Stimulated activated CD4-positive, alpha-beta T cell treated with anti-CD3 and anti-CD28 coated beads, Interleukin-4, amount 100 ng/mL, for 4 hours (primary cell): ENCODE measurements at regions not wholly inside any gene's neighbourhood (a gene's known extent, or its start where the extent isn't known, plus 50 kb on each side); places are given as distances from the start of the nearest gene placed in this dataset.

Experiments used
- DNase-seq, 2 experiments: peaks; one replicate each; pipeline ENCODE4 v3.0.0-alpha.2; 2020

DNA sequence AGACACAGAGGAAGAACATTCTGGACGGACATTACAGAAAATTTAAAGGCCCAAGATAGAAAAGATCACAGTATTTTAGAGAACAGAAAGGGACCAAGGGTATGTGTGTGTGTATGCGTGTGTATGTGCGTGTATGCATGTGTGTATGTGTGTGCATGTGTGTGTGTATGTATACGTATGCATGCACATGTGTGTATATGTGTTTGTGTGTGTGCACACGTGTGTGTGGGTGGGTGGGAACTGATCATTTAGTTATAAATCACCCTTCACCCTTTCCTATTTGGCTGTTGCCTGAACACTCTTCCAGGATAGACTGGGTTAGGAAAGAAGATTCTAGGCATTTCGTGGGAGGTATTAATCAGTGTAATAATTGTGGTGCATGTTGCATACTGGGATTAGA lies 634.4 kb downstream of the DHX35 start:
- DNase-seq = no peak

DNA sequence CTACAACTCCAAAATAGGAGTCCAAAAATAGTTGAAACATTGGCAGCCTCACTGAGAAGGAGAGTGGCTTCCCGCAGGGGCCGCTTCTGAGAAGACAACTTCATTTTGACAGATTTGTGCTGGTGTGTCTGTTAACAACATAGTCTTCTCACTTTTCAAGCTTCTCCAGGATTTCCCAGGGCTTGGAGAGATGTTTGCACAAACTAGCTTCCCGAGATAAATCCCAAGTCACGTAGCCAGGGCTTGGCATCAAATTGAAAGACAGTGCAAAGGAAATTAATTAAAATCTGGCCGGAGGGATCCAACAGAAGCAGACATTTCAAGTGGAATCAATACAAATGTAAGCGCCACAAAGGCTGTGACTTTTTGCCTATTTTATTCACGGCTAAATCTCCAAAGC lies 630.2 kb downstream of the DHX35 start:
- DNase-seq = no peak

DNA sequence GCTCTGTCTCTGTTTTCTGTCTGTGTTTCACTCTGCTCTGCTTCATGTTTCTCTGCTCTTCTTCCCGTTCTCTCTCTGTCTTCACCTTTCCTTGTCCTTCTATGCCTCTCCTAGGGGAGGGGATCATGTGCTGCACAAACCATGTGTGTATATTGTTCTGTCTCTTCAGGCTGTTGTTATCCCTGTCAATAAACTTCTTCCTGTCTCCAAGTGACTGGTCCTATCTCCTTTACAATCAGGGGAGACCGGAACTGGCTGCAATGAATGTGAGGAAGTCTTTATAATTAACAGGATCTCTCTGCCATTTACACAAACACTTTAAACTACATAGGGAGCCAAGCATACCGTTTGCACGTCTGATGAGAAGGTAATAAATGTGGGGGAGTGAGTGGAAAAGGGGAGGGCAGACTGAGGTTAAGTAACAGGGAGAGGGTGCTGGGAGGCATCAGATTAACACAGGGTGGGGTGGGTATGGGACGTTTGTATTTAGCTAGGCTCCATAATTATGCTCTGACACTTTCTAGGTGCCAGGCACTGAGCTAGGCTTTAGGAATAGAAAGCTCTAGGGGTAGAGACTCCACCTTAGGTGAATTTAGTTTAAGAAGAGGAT lies 626.1 kb downstream of the DHX35 start:
- DNase-seq = no peak

DNA sequence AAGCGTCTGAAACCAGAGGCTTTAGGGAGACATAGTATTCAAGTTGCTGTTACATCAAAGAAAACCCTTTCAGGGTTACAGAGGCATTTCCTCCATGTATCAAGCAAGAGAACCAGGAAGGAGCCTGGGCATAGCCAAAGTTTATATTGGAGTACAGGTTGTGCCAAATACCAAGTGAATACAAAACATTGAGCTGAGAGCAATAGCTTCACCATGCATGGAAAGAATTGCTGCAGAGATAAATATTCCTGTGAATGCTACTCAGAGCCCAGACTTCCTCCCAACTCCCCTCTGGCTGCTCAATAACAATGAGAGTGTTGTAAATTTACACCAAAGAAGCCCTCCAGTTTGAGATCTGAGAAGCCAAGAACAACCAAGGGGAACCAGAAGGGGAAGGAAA lies 618.9 kb downstream of the DHX35 start:
- no peak for DNase-seq

DNA sequence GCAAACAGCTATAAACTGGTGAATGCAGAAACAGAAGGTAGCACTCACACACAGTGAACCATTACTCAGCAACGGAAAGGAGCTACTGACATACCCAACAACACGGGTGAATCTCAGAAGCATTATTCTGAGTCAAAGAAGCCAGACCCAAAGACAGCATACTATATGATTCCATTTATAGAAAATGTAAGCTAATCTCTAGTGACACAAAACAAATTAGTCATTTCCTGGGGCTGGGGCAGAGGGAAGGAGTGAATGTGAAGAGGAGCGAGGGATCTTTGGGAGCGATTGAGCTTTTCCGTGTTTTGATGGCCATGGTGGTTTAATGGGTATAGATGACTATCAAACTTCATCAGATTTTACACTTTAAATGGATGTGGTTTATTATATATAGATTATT lies 614.6 kb downstream of the DHX35 start:
- DNase-seq = no peak

DNA sequence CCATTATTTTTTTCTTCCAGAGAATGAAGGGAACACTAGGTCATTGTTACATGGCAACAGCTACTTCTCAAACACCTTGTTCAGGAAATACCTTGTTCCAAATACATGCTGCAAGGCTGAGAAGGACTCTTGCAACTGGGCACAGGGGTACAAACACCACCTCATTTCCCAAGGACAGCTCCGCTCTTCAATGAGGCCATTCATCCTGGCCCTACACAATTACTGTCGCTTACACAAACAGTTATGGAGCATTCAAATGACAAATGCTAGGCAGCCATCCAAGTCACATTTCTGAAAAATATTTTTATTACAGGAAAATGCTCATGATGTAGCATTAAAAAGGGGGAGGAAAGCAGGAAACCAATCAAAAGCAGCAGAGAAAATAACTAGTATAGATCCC lies 611.9 kb downstream of the DHX35 start:
- no peak for DNase-seq

DNA sequence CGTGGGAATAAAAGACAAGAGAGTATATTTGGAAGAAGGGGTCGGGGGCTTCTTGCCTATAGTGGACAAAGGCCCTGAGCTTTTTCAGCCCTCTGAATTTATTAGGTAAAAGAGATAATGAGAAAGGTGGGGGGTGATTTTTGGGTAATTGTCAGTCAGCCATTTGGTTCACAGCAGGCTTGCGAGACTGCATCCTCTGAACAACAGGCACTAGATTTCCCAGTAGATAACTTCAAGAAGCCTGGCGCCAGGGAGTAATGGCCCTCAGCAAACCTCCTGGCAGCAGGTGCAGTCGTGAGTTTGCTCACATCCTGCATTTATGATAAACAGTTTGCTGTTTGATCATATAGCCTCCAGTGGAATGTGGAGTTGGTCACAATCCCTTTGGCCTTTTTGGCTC lies 609.0 kb downstream of the DHX35 start:
- no peak for DNase-seq

DNA sequence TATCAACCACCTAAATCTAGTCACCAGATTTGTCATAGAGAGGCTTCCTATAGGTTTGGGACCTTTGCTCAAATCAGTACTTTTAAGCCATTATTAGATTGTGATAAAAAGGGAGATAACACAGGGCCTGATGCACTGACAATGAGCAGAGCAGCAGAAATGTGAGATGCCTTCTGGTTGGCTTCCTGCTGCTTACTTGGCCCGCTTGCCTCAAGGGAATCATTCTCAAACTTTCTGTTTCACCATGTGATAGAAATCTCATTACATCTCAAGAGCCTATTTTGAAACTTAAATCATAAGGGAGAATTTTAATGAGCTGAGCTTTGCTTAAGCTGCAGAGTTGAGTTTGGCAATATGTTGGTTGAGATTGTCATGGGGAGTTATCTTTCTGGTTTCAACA lies 606.0 kb downstream of the DHX35 start:
- DNase-seq = no peak

DNA sequence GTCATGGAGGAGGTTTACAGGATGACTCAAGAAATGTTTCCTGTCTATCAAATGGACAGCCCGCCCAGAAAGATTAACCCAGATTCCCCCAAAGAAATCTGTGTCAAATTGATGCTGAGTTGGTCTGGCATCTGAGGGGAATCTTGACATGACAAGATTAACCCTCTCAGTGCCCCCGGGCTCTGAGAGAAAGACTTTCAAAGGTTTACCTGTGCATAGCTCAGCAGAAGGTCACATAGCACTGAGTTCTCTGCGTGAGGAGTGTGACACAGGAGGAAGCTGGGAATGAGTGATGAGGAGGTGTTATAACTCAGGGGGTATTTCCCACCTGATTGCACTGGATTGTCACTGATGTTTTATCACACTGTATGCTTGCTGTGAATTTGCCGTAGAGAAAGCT lies 601.2 kb downstream of the DHX35 start:
- DNase-seq = no peak

DNA sequence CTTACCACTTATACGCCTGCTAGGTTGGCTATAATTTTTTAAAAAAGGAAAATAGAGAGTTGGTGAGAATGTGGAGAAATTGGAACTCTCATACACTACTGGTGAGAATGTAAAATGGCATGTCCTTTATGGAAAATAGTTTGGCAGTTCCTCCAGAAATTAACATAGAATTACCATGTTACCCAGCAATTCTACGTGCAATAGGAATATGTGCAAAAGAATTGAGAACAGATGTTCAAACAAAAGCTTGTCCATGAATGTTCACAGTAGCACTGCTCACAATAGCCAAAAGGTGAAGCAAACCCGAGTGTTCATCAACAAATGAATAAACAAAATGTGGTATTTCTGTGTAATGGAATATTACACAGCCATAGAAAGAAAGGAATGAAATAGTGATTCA lies 592.2 kb downstream of the DHX35 start:
- no peak for DNase-seq

DNA sequence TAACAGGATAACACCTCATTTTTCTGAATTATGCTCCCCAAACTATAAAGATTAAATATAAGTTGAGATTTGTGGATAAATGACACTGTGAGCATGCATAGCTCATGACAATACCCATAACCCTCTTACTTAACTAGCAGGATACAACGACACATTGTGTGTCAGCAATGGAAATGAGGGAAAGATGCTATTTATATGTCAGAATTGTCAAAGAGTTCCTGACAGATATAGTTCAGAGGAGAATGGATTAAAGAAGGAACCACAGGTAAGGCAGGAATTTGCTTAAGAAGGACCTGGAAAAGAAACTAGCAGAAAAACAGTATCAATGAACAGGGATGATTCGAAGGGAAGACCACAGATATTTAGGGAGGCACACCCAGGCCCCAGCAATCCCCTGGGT lies 591.0 kb downstream of the DHX35 start:
- DNase-seq = no peak

DNA sequence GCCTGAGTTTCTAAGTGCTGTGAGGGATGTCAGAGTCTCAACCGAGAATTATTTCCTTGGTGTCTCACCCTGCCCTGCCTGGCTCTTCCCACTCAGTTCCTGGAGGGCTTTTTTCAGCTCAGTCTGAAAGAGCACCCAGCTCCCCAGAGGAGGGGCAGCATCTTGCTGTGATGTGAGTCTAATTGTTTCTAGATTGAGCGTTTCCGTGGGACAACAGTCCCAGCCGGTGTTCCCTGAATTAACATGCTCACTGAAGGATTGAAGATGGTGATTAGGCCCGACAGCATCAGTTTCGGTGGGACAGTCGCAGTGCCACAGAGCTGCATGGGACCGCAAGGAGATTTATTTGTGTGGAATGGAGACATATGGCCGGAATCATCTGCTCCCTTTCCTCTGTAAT lies 587.6 kb downstream of the DHX35 start:
- DNase-seq = no peak

DNA sequence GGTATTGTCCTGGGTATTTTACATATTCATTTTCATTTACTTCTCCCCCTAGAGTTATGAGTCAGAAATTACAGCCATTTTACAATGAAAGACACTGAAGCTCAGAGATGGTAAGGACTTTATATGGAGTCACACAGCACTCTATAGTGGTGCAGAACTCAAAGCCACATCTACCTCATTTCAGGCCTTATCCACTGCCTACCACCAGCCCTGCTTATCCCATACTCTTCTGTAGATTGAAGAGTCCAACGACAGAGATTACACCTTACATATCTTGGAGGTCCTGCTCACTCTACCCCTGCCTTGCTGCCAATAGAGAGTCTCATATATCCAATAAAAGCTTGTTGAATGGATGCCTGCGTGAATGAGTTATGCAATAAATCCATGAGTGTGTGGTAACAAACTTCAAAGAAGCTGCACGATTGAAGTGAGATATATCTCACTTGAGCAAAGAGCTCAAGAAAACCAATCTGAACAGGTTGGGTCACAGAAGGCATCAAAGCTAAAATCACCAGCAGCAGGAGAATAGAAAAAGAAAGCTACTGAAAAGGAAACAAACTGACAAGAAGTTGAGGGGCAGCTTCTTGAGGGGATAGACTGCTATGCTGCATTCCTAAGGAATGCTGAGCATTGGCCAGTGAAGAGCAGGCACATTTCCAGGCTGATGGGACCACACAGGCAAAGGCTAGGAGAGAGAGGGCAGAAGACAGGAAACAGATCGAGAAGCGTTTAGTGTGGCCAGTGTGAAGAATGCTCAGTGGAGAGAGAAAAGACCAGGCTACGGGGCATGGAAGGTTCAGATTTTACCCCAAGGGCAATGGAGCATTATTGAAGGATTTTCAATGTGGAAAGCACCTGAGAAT lies 585.6 kb downstream of the DHX35 start:
- DNase-seq = no peak

DNA sequence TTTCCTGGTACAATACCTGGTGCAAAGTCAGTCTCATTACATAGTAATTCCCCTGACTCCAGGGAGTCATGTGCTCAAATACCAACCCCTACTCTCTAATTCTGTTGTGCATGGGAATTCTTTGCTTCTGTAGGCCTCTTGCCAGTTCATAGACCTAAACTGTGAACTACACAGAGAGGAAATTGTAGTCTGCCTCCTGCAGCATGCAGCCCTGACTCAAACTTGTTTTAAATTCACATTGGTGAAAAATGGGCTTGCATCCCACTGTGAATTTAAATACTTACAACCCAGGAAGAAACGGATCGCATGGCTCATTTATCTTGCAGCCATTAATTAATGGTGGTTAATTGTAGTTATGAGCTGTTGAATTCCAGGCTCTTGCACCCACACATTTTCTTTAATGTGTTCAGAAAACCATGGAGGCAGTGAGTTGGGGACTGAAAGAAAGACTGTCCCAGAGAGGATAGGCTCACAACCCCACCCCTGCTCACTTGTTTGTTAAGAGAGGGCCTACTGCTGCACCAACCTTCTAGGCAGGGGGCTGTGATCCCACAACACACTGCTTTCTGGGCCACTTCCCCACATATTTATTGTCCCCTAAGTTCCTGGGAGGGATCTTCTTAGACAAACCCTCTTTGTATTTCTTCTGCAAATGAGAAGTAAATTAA lies 579.1 kb downstream of the DHX35 start:
- no peak for DNase-seq

DNA sequence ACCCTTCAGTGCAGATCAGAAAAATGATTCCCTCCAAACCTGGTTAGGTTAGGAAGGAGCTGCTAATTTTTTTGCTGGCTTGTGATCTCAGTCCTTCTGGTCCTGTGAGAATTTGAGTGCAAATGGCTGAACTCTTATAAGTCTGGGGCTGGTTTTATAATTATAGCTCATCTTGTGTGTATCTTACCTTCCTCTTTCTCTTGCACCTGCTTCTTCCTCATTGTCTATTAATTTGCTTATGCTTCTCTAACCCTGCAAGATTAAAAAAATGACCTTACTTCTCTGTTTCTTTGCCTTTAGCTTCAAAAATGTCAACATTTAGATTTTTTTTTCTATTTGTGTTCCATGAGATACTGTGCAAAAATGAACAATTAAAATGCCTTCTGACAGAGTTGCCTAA lies 576.2 kb downstream of the DHX35 start:
- DNase-seq = no peak

DNA sequence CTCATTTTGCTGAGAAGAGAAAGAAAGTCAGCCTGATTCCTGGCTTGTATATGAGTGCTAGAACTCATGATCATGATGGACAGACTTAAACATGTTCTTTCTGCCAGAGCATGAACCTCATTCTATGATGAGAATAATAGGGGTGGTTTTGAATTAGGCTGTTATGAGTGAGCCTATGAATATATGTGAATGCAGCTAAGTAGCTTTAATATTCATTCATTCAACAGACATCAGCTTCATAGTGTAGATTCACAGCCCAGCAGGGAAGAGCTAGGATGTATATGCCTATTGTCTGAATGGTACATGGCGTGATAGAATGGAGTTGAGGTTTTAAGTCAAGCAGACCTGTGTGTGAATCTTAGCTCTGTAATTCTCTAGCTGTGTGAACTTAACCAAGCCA lies 573.2 kb downstream of the DHX35 start:
- no peak for DNase-seq

DNA sequence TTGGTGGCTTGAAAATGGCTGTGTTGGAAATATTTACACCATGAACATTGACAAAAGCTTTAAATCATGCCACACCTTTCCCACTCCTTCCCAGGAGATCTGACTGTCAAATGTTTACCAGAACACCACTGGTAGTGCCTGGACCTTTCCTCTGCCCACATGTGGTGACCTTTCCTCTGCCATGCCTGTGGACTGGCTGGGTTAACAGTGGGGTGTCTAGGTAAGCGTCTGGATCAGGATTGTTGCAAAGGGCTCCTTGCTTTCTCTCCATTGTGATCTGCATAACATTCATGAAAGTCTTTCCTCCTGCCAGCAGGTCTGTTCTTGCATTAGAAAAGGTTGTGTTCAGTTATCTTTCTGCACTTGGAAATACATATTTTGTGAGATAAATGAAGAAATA lies 572.7 kb downstream of the DHX35 start:
- no peak for DNase-seq

DNA sequence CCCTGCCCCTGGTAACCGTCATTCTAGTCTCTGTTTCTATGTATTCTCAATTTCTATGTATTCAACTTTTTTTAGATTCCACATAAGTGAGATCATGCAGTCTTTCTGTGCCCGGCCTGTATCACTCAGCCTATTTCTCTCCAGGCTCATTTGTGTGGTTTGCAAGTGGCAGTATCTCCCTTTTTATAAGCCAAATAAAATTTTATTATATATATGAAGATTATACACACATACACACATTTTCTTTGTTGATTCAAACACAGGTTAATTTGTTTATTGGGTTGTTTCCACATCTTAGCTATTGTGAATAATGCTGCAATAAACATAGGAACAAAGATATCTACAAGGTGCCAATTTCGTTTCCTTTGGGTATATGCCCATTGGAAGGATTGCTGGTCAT lies 571.7 kb downstream of the DHX35 start:
- DNase-seq = no peak

DNA sequence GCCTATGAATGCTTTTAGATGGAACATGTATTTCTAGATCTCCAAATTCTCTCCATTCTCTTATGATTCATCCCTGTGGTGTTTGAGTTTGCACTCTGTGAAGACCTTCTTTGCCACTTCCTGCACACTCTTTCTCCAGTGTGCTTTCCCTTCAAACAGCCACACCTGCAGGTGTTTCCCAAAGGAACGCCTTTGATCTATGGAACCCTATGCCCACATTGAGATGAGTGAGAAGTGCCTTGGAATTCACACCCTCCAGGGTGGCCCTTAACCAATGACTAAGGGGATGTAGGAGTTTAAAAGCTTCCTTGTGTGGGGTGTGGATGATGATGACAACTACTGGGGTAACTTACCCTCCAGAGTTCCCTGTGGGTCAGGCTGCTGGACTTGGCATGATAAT lies 570.1 kb downstream of the DHX35 start:
- DNase-seq = no peak

DNA sequence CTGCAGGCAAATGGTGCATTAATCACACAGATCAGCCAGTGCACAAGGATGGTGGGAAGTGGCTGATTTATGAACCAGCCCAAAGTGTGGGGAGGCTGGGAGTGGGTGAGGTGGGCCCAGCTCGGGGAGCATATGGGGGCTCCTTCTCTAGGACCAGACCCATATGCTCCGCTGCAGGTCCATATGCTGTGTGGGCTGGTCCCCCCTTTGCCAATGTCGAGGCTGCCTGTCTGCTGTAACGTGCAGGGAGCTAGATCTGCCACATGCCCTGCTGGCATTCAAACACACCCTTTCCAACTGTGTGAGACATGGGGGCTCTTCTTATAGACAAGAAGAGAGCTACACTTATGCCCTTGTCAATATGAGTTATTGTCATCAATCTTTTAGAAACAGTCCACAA lies 566.3 kb downstream of the DHX35 start:
- no peak for DNase-seq

DNA sequence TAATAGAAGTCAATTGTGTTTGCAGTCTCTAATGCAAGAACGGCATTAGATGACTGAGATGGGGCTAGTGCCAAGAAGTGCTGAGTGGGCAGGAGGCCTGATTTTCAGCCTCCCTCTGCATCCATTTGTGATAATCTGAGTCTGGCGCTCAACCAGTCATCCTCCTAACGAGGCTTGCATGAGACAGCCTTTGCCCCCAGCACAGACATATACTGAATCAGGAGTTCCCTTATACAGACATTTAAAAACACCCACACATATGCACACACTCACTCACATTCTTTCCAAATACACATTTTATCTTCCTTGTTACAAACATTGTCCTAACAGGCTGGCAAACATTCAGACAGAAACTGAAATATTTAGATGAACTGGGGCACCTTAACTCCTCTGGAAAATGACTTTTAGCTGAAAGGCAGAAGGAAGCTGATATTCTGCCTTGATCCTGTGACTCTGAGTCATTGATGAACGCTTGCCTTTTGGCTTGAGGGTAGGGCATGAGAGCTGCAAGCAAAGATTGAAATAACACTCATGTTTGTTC lies 562.3 kb downstream of the DHX35 start:
- DNase-seq = no peak

DNA sequence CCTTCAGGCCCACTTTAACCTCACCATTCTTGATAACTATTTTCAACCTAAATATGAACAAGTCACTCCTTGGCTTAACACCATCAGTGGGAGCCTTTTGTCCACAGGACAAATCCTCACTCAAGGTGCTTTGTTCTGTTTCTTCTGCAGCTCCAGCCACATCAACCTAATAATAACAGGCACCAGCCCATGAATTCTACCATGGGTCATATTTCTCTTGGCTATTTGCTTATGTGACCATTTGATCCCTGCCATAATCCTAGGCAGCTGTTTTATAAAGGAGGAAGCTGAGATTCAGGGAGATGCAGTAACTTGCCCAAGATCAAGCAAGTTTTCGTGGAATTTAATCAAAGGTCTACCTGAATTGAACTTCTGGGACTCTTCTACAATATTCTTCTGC lies 561.3 kb downstream of the DHX35 start:
- DNase-seq = no peak

DNA sequence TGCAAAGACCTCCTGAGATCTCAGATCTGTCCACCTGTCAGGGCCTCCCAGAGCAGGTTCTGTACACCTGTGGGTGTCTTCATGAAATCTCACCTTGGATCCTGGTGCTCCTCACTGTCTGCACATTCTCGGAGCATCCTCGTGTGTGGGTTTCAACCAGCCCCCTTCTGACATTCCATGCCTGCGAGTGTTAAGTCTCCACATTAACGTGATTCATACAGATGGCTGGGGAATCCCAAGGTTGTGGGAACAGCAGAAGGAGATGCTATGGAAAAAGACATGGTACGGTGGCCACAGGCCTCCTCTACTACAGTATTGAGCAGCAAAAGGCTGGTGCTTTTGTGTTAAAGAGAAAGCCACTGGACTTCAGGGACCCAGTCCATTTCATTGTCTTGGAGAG lies 556.5 kb downstream of the DHX35 start:
- no peak for DNase-seq

DNA sequence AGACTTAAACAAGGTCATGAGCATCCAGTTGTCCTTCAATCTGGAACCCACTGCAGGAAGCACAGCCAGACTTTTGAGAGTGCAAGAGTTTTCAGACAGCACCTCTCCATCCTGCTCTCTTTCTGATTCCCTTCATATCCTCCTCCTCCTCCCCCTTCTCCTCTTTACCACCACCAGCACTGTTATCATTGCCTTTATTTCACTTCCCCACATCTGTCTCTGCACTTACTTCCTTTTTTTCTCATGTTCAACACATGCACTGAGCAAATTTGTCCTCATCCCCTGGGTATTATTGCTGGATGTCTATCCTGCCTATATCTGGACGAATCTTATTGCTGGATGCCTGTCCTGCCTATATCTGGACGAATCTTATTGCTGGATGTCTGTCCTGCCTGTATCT lies 554.8 kb downstream of the DHX35 start:
- no peak for DNase-seq
